NB4 (cell line): ENCODE measurements at regions not wholly inside any gene's neighbourhood (a gene's known extent, or its start where the extent isn't known, plus 50 kb on each side); places are given as distances from the start of the nearest gene placed in this dataset.

Experiments
- DNase-seq: peaks from one replicate; pipeline ENCODE4 v3.0.0; 2010; ENCODE audit warnings: low read depth
- H3K4me3 ChIP-seq: one replicate; pipeline ENCODE4 v1.5.1; 2011; ENCODE audit warnings: mild to moderate bottlenecking, low read depth, low read length, moderate library complexity
- CTCF ChIP-seq: IDR thresholded peaks from one replicate; pipeline ENCODE4 v1.5.1; 2012; ENCODE audit warnings: low read depth, low read length
- MAX ChIP-seq: IDR thresholded peaks from 2 replicates; pipeline ENCODE4 v1.6.1; 2011; ENCODE audit warnings: low read depth, low read length
- MYC ChIP-seq: IDR thresholded peaks from 2 replicates; pipeline ENCODE4 v1.6.1; 2011; ENCODE audit warnings: low read depth, low read length
- POLR2A ChIP-seq: IDR thresholded peaks from 2 replicates; pipeline ENCODE4 v1.6.1; 2011; ENCODE audit warnings: mild to moderate bottlenecking; ENCODE audit not compliant: insufficient read length; ENCODE audit errors: extremely low read depth

DNA sequence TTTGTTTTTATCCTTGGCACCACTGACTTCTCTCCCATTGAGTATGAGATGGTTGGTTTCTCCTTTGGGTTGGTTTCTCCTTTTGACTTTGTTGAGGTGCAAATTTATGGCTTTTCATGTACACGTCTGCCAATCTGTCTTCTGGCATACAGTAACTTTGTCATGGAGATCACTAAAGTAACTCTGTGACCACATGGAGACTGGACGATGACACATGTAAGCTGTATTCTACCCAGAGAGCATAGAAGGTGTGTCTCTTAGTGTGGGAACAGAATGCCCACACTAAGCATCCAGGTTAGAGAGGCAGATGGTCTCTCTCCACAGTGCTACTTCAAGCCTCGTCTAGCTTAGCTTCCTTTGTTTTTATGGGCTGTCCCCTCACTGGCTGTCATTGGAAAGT lies 897.5 kb downstream of the SUCLG1 start:
- TF ChIP-seq MAX (no peak), CTCF (no peak), POLR2A (no peak), MYC (no peak)
- no peak overlapping the region for H3K4me3 ChIP-seq
- no peak for DNase-seq

- TF ChIP-seq POLR2A (no peak), MAX (no peak), CTCF (no peak), MYC (no peak)
- DNase-seq, result no peak
- H3K4me3 ChIP-seq, result no peak overlapping the region
Observed at GRCh38 chr2:83536556-83536955, 922.5 kb downstream of the SUCLG1 start.

GRCh38 chr2:83534416-83534815 lies 924.7 kb downstream of the SUCLG1 start:
- H3K4me3 ChIP-seq, result no peak overlapping the region
- TF ChIP-seq CTCF (no peak), MAX (no peak), POLR2A (no peak), MYC (no peak)
- DNase-seq, result no peak

GRCh38 chr2:83531206-83531826 lies 927.8 kb downstream of the SUCLG1 start:
- TF ChIP-seq MAX, result no peak
- TF ChIP-seq POLR2A, result no peak
- no peak for TF ChIP-seq CTCF
- TF ChIP-seq MYC, result no peak
- no peak for DNase-seq
- H3K4me3 ChIP-seq, result no peak overlapping the region

DNA sequence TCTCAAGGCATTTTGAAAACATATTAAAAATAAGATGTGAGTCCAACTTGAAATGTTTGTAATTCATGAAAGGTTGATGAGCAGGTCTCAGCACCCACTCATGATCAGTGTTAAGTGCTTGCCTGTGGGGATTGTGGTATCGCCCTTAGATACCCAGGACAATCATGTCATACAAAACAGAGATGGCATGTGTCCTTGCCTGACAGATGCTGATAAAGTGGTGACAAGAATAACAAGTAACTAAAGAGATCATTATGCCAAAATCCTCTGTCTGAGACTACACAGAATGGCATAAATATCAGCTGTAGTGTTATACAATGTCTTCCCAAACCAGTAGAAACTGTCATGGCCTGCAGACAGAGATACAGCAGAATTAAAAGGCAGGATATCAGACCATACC lies 930.3 kb downstream of the SUCLG1 start:
- TF ChIP-seq MAX (no peak), MYC (no peak), POLR2A (no peak), CTCF (no peak)
- DNase-seq, result no peak
- no peak overlapping the region for H3K4me3 ChIP-seq
